GM10266 (cell line): ENCODE measurements at regions not wholly inside any gene's neighbourhood (a gene's known extent, or its start where the extent isn't known, plus 50 kb on each side); places are given as distances from the start of the nearest gene placed in this dataset.

Source experiments
- DNase-seq: peaks from one replicate; pipeline ENCODE4 v3.0.0; 2012; ENCODE audit errors: extremely low spot score
- CTCF ChIP-seq: IDR thresholded peaks from 2 replicates; pipeline ENCODE4 v1.5.1; 2012; ENCODE audit warnings: mild to moderate bottlenecking, low read depth; ENCODE audit not compliant: control insufficient read depth, insufficient read depth; ENCODE audit errors: missing control alignments

GRCh38 chr12:28941248-28941647 is 207.8 kb upstream of the FAR2 start:
- no peak for DNase-seq

DNA sequence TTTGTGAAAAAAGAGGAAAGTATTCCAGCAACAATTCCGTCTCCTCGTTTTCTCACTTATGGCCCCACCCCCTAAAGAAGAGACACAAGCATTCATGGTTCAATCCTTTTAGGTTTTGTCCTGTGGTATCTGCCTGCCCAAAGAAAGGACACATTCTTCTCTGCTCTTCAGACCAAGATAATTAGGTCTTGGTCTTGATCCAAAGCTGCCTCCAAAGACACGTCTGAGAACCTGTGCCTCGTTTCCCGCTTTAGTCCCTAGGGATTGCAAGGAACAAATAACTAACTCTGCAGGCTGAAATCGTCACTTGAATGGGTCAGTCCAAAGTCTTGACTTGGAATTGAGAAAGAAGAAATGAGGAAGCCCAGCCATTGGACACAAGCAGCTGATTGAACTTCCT is 202.7 kb upstream of the FAR2 start:
- DNase-seq, result no peak

More at GRCh38 chr12:28941248-28941647, 207.8 kb upstream of the FAR2 start:
- no peak for TF ChIP-seq CTCF

GRCh38 chr12:28948685-28949084 is 200.4 kb upstream of the FAR2 start:
- DNase-seq, result no peak
- no peak for TF ChIP-seq CTCF

More for the DNA sequence above, 202.7 kb upstream of the FAR2 start:
- no peak for TF ChIP-seq CTCF

DNA sequence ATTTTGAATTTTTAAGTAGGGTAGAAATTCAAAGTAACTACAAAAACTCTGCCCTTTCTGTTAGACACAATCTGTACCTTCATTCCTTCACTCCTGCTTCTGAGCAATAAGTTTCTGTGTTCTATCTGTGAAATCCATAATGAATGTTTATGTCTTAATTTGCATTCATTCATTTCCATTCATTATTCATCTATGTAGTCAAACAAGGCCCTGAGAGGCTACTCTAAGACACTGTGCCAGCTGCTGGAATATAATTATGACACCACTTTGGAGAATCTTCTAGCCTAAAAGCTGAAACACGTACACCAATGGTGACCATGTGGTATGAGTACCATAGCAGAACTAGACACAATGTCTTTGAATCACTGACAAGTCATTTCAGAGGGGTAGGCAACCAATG is 199.9 kb upstream of the FAR2 start:
- DNase-seq, result no peak
- TF ChIP-seq CTCF, result no peak

GRCh38 chr12:28950049-28950448 is 199.0 kb upstream of the FAR2 start:
- TF ChIP-seq CTCF, result no peak
- DNase-seq, result no peak

- no peak for DNase-seq
- TF ChIP-seq CTCF, result no peak
Measured at GRCh38 chr12:28951935-28952334, 197.1 kb upstream of the FAR2 start.

DNA sequence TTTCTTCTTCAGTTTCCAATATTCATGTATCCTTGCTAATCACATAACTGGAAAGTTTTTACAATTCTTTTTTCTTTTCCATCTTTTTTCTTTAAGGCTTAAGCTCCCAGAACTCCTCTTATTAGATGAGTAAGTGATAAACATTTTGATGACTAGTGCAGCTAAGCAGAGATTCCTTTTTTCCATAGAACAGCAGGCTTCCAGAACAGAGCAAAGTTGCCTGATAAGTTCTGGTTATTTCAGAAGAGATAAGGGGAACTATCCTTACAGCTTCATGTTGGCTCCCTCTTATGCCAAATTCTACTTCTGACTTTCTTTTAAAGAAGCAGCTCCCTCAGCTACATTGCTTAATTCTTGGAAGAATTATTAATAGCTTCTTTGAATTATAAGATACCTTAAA is 194.7 kb upstream of the FAR2 start:
- TF ChIP-seq CTCF, result no peak
- DNase-seq, result no peak
